HG02610 (cell line): ENCODE measurements at regions not wholly inside any gene's neighbourhood (a gene's known extent, or its start where the extent isn't known, plus 50 kb on each side); places are given as distances from the start of the nearest gene placed in this dataset.

Source experiments
- ATAC-seq: cut with Tn5 transposase; IDR thresholded peaks from one replicate; pipeline ENCODE4 v1.9.1; 2021; ENCODE audit warnings: mild to moderate bottlenecking, moderate library complexity; ENCODE audit not compliant: unreplicated experiment

- no peak for ATAC-seq
These were observed 360.6 kb upstream of the TNP1 start for GRCh38 chr2:217220228-217221013.

- ATAC-seq = no peak
These were observed 359.3 kb upstream of the TNP1 start for GRCh38 chr2:217219164-217219520.

GRCh38 chr2:217218269-217219163 lies 358.7 kb upstream of the TNP1 start:
- peak; percentile 40 for ATAC-seq

DNA sequence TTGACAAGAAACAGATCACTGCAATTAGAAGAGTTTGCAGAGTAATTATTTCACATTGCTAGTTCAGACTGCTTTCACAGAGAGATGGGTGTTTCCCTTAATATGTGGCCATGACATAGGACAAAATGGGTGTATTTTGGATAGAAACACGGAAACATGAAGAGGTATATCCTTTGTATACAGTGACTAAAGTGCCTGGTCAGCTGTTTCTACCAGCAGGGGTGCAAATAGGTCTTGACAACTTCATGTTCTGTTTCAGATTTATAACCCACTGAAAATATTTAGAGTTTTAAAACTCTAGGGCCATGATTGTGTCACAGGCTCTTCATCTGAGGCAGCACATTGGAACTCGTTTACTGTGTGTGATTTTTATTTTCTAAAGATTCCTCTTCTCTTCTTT lies 357.1 kb upstream of the TNP1 start:
- no peak for ATAC-seq

- ATAC-seq = no peak
These were observed 356.5 kb upstream of the TNP1 start for GRCh38 chr2:217216316-217216715.

DNA sequence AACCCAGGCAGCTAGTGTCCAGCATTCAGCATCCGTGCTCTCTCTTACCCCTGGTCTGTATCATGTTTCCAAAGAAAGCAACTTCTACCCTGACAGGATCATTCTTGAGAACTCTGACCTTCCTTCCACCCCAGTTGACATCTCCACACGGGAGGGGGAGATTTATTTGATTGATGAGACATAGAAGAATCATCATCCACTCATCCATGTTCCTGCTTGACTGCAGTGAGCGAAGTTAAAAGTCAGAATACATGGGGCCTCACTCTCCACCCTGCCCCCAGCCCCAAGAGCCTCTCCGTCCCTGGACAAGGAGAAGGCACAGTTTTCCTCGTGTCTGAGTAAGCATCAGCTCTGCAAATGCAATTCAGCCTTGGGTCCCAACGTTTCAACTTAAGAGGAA lies 356.0 kb upstream of the TNP1 start:
- no peak for ATAC-seq

DNA sequence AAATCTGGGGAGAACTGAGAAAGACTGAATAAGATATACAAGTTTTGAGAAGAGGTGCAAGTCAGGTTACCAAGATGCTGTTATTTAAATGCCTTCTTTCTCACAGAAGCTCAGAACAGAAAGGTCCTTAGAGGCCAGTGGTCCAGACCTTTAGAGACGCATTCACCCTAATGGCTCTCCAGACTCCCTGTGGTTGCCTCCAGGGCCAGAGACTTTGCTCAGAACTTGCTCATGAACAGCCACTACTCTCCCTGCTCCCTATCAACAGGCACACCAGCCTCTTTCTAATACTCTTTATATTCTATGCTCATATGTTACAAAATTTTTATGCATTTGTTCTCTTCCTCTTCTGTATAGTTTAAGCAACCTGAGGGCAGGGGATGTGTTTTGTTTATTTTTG lies 349.0 kb upstream of the TNP1 start:
- ATAC-seq = no peak

GRCh38 chr2:217207699-217208010 lies 347.8 kb upstream of the TNP1 start:
- no peak for ATAC-seq

DNA sequence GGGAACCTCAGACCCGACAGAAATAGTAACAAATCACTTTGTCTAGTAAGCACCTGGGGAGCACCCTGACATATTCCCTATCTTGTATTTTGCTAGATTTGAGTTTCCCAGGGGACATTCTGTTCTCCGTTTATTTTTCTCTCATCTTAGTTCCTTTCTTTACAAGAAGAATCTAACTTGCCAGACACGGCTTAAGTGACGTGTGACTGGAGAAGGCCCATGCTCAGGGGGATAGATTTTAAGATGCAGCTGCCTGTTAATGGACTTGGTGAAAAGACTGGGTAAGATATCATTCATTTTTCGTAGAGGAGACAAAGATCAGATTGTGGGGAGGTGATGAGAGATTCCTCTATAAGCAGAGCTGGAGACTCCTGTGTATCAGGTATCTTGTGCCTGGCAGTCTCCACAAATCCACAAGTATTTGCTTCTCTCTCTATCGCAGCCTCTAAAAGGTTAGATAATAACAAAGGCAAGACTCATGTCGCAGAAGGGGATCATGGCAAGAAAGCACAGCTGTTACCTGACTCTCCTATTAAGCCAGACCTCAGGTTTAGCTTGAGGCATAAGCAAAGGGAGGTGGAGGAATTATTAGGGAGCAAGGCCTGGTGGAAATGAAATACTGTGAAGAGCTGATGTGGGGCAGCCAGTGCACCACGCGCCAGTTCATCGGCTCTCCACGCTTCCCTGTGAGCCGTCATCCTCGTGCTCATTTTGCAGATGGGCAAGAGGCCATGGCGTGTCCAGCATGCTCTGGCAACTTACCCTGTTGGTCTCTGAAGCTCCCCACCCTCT lies 347.2 kb upstream of the TNP1 start:
- ATAC-seq = no peak

DNA sequence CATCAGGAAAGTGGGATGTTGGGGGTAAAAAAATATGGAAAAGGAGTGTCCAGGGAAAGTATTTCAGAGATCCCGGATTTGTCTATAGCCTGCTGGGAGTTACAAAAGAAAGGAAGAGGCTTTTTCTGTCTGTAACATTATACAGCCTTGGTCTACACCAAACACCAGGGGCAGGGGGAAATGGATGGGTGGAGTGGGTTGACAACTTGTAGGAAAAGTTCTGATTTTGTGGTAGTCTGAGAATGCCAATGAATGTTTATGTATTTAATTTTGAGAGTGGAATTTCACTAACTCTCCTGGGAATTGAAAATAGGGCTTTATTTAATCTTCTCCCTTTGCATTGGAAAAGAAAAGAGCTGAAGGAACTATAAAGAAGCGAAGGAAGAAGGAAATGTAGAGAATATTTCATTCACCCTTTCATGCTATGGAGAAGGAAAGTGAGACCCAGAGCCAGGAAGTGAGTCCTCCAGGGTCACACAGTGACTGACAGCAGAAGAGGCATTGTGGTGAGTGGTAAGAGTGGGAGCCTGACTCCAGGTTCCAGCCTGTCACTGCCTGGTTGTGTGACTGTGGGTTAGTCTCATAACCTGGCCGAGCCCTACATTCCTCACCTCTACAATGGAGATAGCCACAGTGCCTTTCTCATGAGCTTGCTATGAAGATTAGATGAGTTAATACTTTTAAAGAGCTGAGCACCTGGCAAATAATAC lies 346.3 kb upstream of the TNP1 start:
- peak; percentile 49 for ATAC-seq

- ATAC-seq = no peak
These were observed 344.5 kb upstream of the TNP1 start for GRCh38 chr2:217204358-217204757.

DNA sequence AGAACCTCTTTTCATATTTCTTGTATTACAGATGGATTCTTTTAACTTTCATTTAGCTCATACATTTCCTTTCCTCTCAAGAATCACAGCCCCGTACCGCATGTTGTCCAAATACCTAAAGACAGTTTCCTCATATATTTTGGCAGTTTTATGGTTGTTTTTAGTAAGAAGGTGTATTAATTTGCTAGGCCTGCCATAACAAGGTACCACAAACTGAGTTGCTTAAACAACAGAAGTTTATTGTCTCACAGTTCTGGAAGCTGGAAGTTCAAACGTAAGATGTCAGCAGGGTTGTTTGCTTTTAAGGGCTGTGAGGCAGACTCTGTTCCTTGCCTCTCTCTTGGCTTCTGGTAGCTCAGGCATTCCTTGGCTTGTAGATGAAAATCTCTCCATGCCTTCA lies 343.2 kb upstream of the TNP1 start:
- ATAC-seq = no peak

DNA sequence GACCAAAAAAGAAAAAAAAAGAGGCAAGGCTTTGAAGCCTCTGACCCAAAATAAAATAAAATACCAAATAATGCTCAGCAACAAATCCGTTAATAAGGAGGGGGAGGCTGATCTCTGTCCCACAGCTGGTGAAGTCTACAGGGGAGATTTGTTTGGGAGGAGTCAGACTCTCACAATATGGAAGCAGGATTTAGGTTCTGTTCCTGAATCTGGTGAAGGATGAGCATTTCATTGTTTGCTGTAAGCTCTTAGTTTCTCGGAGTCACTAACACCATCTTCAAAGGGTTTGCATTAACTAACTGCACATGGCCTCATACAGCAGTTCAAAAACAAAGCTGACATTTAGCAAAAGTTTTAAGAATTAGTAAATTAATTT lies 339.4 kb upstream of the TNP1 start:
- no peak for ATAC-seq

- ATAC-seq = no peak
These were observed 336.0 kb upstream of the TNP1 start for GRCh38 chr2:217195658-217196446.

- no peak for ATAC-seq
These were observed 335.2 kb upstream of the TNP1 start for GRCh38 chr2:217195016-217195415.

DNA sequence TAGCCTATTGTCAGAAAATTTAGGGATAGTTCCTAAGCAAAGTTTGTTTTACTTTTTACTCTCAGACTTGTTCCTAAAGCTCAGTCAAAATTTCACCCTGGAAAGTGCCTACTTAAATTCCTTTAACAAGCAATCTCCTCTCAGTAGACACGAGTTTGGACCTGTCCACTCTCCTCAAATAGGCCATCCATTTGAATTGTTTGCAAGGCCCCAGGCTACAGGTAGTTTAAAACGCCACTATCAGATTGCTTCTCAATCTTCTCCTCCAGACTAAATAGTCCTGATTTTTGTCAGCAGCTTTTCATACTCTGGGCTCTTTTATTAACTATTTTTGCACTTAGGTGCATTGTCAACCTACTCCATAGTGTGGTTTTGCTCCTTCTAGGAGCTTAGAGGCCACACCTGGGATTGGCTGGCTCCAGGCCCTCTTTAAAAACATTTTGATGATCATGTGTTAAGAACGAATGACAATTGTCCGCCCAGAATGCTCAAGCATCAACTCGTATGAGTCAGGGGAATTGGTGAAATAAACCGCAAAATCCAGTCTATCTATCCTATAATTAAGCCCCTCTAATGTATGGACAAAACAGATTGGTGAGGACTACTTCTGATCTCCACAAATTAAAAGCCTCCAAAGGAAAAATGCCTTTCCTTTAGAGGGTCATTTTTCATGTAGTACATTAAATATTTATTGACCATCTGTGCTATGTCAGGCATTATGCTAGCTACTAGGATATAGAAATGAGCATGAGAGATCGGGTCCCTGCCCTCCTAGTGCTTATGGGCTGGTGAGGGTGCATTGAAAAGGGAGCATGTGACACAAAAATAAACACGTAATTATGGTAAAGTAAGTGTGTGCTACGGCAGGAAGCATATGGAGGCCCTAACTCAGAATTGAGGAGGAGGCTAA lies 333.8 kb upstream of the TNP1 start:
- no peak for ATAC-seq

DNA sequence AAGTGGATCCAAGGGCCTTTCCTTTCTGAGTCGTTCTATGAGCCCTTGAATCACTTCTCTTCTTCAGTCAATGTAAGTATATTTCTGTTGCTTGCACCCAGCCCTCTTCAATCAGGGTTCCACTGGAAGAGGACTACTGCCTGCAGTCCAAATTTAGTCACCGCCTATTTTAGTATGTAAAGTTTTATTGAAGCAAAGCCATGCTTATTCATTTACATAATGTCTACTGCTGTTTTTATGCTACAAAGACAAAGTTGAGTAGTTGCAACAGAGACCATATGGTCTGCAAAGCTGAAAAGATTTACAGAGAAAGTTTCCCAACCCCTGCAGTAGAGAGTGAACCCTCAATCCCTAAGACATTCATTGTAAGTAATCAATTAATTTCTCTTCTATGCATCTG lies 332.5 kb upstream of the TNP1 start:
- ATAC-seq = no peak

DNA sequence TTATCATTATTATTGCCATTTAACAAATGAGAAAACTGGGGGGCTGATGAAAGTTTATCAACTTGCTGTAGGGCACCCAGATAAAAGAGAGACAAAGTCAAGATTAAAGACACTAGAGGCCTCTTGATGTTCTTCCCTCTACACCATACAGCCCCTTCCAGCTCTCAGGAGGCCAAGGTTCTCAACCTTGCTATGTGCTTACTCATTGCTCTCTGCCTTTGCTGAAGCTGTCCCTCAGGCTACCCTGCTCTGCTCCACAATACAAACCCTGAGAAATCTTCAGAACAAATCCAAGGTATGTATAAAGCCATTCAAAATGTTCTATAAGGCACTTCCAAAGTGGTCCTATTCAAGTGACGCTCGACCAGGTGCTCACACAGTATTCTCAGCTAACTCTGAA lies 329.9 kb upstream of the TNP1 start:
- no peak for ATAC-seq

DNA sequence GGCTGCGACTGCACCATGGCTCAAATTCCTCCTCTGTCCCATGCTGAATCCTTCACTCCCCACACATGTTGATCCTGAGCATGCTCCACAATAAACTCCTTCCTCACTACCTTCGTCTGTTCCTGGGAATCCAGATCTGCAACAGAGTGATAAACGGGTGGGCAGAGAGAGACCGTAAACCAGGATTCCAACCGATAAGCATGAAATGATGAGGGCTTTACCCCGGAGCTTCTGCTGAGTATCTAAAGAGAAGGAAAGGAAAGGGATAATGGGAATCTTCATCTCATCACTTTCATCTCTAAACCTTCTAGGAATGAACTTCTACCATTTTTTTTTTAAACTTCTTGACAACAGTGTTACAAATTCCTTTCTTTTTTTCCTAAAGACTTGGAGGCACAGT lies 329.3 kb upstream of the TNP1 start:
- no peak for ATAC-seq
